NCI-H1417 (cell line): ENCODE measurements at regions not wholly inside any gene's neighbourhood (a gene's known extent, or its start where the extent isn't known, plus 50 kb on each side); places are given as distances from the start of the nearest gene placed in this dataset.

Experiments used
- DNase-seq, 3 experiments: peaks; one replicate each; lab custom pipeline; 2025; lab: John Stamatoyannopoulos, UW

- DNase-seq: peak; percentile 15 to 70 (median 58)
Measured at GRCh38 chr22:23522623-23523251, 57.4 kb downstream of the IGLL1 start.

- peak; percentile 94 to 99 (median 95) for DNase-seq
Measured at GRCh38 chr22:23521441-23522113, 58.5 kb downstream of the IGLL1 start.

- peak in 2 of 3 experiments; percentile 9 to 86 for DNase-seq
Measured at GRCh38 chr22:23520863-23521440, 59.1 kb downstream of the IGLL1 start.

- no peak for DNase-seq
Measured at GRCh38 chr22:23519442-23520157, 60.5 kb downstream of the IGLL1 start.

- peak in 1 of 3 experiments; percentile 4 for DNase-seq
Measured at GRCh38 chr22:23518376-23519187, 61.5 kb downstream of the IGLL1 start.

- DNase-seq: no peak
Measured at GRCh38 chr22:23517804-23518375, 62.2 kb downstream of the IGLL1 start.

GRCh38 chr22:23516304-23516703 lies 63.8 kb downstream of the IGLL1 start:
- no peak for DNase-seq

- no peak for DNase-seq
Measured at GRCh38 chr22:23514322-23515038, 65.6 kb downstream of the IGLL1 start.

GRCh38 chr22:23513705-23514104 lies 66.4 kb downstream of the IGLL1 start:
- no peak for DNase-seq

GRCh38 chr22:23513133-23513532 lies 67.0 kb downstream of the IGLL1 start:
- no peak for DNase-seq

GRCh38 chr22:23512721-23513120 lies 67.4 kb downstream of the IGLL1 start:
- no peak for DNase-seq

GRCh38 chr22:23512348-23512705 lies 67.8 kb downstream of the IGLL1 start:
- DNase-seq: no peak

GRCh38 chr22:23511627-23512347 lies 68.3 kb downstream of the IGLL1 start:
- peak in 2 of 3 experiments; percentile 30 to 43 for DNase-seq

- no peak for DNase-seq
Measured at GRCh38 chr22:23509571-23510302, 70.4 kb downstream of the IGLL1 start.

GRCh38 chr22:23504516-23504915 lies 75.6 kb downstream of the IGLL1 start:
- DNase-seq: no peak

GRCh38 chr22:23503736-23504440 lies 76.2 kb downstream of the IGLL1 start:
- no peak for DNase-seq

- no peak for DNase-seq
Measured at GRCh38 chr22:23503142-23503541, 76.9 kb downstream of the IGLL1 start.

- DNase-seq: no peak
Measured at GRCh38 chr22:23501708-23502107, 78.4 kb downstream of the IGLL1 start.

GRCh38 chr22:23501261-23501619 lies 78.8 kb downstream of the IGLL1 start:
- no peak for DNase-seq
